Central memory CD8-positive, alpha-beta T cell (primary cell): ENCODE measurements at regions not wholly inside any gene's neighbourhood (a gene's known extent, or its start where the extent isn't known, plus 50 kb on each side); places are given as distances from the start of the nearest gene placed in this dataset.
"Not testable (repeated sequence)": the region's sequence is repeated elsewhere in the genome, so short reads cannot be mapped to it uniquely, and the experiment has no call there.

Source experiments
- ATAC-seq: fragments of 150-1000 bp; cut with Tn5 transposase; replicated peaks from 2 replicates; pipeline ENCODE4 v1.10.0; 2022; ENCODE audit warnings: mild to moderate bottlenecking, moderate FRiP score, moderate number of reproducible peaks; ENCODE audit not compliant: poor library complexity, severe bottlenecking; ENCODE audit errors: extremely low read depth
- DNase-seq, 2 donors: peaks; one replicate each; pipeline ENCODE4 v3.0.0; 2021; ENCODE audit warnings: low spot score in 2 of 2
- H3K27ac Mint-ChIP-seq: one replicate; pipeline ENCODE4 v1.8.0; 2022; ENCODE audit warnings: low read depth, mild to moderate bottlenecking, moderate library complexity, mixed read lengths
- H3K27me3 Mint-ChIP-seq: one replicate; pipeline ENCODE4 v1.8.0; 2022; ENCODE audit warnings: mixed read lengths
- H3K36me3 Mint-ChIP-seq: one replicate; pipeline ENCODE4 v1.8.0; 2022; ENCODE audit warnings: mild to moderate bottlenecking, moderate library complexity, mixed read lengths; ENCODE audit not compliant: insufficient read depth
- H3K4me1 Mint-ChIP-seq: one replicate; pipeline ENCODE4 v1.8.0; 2022; ENCODE audit warnings: mixed read lengths
- H3K4me3 Mint-ChIP-seq: one replicate; pipeline ENCODE4 v1.8.0; 2022; ENCODE audit warnings: mild to moderate bottlenecking, moderate library complexity, mixed read lengths
- H3K9me3 Mint-ChIP-seq: one replicate; pipeline ENCODE4 v1.8.0; 2022; ENCODE audit warnings: mixed read lengths

DNA sequence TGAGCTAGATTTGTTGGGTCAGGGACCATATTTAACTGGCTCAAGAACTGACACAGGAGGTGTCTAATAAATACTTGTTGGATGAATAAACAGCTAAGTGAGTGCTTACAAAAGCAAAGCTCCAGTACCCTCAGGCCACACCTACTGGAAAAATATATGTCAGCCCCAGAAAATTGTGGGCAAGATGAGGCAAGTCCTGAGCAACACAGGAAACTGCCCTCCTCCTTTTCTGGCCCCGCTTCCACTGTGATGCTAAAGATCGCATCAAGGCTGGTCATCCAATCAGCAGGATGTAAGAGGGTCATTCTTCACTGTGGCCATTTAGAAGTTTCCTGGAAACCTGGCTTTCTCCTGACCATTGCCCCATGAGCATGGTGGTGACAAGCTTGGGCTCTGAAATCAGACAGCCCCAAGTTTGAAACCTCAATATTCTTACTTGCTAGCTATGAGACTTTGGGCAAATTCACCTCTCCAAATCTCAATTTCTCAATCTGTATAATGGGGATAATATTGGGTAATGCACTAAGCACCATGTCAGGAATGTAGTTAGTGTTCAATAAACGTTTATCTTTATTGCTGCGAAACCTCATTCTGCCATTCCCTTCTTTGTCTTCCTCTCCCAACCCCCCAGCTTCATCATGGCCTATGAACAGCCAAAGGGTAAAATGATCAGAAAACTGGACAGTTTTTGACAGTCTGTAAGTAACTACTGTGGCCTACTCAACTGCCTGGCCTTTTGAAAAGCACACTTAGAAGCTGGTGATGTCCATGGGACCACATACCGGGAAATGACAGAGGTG lies 139.3 kb upstream of the PZP start:
- Mint-ChIP-seq H3K4me1 (peaks cover 43% of the 10 kb centered on the region), H3K36me3 (no peaks in the 10 kb centered on the region), H3K27me3 (no peaks in the 10 kb centered on the region), H3K27ac (no peak overlapping the region), H3K4me3 (no peak overlapping the region), H3K9me3 (no peaks in the 10 kb centered on the region)
- DNase-seq (no peak), ATAC-seq (no peak)

DNA sequence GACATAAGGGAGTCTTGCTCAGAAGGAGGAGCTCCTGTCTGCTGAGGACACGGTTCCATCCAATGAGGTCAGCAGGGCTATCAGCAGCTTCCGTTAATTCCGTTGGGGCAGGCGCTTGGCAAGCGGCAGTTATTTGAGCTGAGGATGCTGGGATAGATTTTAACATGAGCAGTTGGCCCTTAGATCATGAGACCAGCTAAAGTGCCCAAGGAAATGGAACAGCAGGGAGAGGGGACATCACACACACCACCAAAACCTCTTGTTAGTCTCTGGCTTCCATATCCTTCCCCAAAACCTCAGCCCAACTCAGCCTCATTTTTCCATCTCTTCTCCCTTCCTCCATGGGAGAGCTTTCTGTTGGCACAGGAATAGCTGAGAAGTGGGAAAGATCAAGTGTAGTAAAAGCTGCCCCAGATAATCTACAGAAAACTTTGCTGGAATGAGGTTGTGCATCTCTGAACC lies 138.7 kb upstream of the PZP start:
- Mint-ChIP-seq H3K4me1 (peaks cover 49% of the 10 kb centered on the region), H3K36me3 (no peaks in the 10 kb centered on the region), H3K27ac (no peak overlapping the region), H3K27me3 (no peaks in the 10 kb centered on the region), H3K4me3 (no peak overlapping the region), H3K9me3 (no peaks in the 10 kb centered on the region)
- DNase-seq, result no peak
- no peak for ATAC-seq

- Mint-ChIP-seq H3K27me3 (no peaks in the 10 kb centered on the region), H3K36me3 (no peaks in the 10 kb centered on the region), H3K4me1 (peaks cover 54% of the 10 kb centered on the region), H3K27ac (no peak overlapping the region), H3K9me3 (no peaks in the 10 kb centered on the region), H3K4me3 (peak overlapping the region; percentile 34)
- DNase-seq, result no peak
- ATAC-seq, result no peak
Measured at GRCh38 chr12:9345171-9345570, 137.0 kb upstream of the PZP start.

- no peak overlapping the region for H3K27ac Mint-ChIP-seq
- peak overlapping the region; percentile 34 for H3K4me3 Mint-ChIP-seq
- ATAC-seq, result no peak
- no peak for DNase-seq
- H3K4me1 Mint-ChIP-seq, result peaks cover 54% of the 10 kb centered on the region
- no peaks in the 10 kb centered on the region for H3K9me3 Mint-ChIP-seq
- no peaks in the 10 kb centered on the region for H3K36me3 Mint-ChIP-seq
- H3K27me3 Mint-ChIP-seq, result no peaks in the 10 kb centered on the region
Measured at GRCh38 chr12:9344541-9344940, 136.3 kb upstream of the PZP start.

DNA sequence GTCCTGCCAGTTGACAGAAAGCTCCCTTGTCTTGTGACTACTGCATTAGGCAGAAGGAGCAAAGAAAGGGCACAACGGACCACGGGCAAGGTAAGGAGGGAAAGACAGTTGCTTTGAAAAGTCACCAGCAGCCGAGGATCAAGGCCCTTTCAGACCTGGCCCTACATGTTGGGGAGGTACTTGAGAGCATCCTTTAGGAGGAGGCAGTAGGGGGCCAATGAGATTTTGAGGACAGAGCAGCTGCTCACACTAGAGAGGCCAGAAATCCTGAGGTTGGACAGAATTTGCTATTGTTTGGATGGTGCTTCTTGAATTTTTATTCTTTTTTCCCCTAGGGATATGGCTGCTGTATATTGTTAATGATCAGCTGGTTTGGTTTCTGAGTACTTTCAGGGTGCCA lies 135.5 kb upstream of the PZP start:
- Mint-ChIP-seq H3K27me3 (no peaks in the 10 kb centered on the region), H3K9me3 (no peaks in the 10 kb centered on the region), H3K27ac (no peak overlapping the region), H3K36me3 (no peaks in the 10 kb centered on the region), H3K4me1 (peaks cover 54% of the 10 kb centered on the region), H3K4me3 (peak overlapping the region; percentile 23)
- ATAC-seq, result no peak
- no peak for DNase-seq

- Mint-ChIP-seq H3K27me3 (no peaks in the 10 kb centered on the region), H3K27ac (peak overlapping the region; percentile 56), H3K4me1 (peaks cover 54% of the 10 kb centered on the region), H3K4me3 (peak overlapping the region; percentile 45), H3K36me3 (no peaks in the 10 kb centered on the region), H3K9me3 (no peaks in the 10 kb centered on the region)
- no peak for ATAC-seq
- no peak for DNase-seq
Measured at GRCh38 chr12:9342614-9343353, 134.6 kb upstream of the PZP start.

- Mint-ChIP-seq H3K4me1 (peaks cover 51% of the 10 kb centered on the region), H3K4me3 (peak overlapping the region; percentile 55), H3K27ac (peak overlapping the region; percentile 56), H3K27me3 (no peaks in the 10 kb centered on the region), H3K9me3 (peaks cover 4% of the 10 kb centered on the region), H3K36me3 (no peaks in the 10 kb centered on the region)
- ATAC-seq (peak; percentile 82), DNase-seq (no peak)
Measured at GRCh38 chr12:9341260-9341585, 133.0 kb upstream of the PZP start.

DNA sequence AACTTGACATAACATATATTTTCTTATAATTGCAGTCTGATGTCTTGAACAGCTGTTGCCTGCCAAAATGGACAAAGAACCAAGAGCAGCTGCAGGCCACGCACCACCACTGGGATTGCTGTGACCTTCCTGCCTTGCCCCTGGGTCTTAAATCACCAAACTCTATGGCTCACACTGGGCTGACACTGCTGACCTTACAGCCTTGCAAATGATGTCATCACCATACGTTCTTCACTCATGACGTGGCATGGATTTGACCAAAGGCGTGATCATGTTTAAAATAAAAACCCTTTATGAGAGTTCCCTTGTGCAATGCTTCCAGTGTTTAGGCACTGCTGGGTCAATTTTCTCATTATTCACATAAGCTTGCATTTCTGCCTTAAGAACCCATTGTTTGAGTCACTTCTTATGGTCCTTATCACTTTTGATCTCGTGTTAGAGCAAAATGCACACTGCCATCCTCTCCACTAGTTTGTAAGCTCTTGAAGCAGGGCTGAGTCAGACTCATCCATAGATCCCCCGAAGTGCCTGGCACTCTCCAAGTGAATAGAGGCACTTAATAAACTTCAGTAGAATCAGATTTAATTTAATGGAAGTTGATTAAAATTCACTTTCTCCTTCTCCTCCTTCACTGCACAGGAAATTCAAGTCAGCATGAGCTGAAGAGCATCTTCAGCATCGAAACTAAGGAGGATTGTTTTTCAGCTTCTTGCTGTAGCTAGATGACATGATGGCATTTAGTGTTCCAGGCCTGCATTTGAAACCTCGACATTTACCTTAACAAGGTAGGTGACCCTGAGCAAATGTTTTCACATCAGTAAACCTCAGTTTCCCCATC lies 132.4 kb upstream of the PZP start:
- Mint-ChIP-seq H3K9me3 (peaks cover 6% of the 10 kb centered on the region), H3K4me3 (peak overlapping the region; percentile 55), H3K27ac (peak overlapping the region; percentile 56), H3K36me3 (no peaks in the 10 kb centered on the region), H3K27me3 (no peaks in the 10 kb centered on the region), H3K4me1 (peaks cover 46% of the 10 kb centered on the region)
- ATAC-seq, result peak; percentile 45
- DNase-seq, result no peak

- no peak for ATAC-seq
- peaks cover 6% of the 10 kb centered on the region for H3K9me3 Mint-ChIP-seq
Measured at GRCh38 chr12:9337656-9338055, 129.5 kb upstream of the PZP start.

GRCh38 chr12:9336375-9337011 lies 128.3 kb upstream of the PZP start:
- H3K27me3 Mint-ChIP-seq, H3K27ac Mint-ChIP-seq, H3K9me3 Mint-ChIP-seq, ATAC-seq, H3K4me3 Mint-ChIP-seq, DNase-seq, H3K36me3 Mint-ChIP-seq: not testable (repeated sequence)
- peaks cover 12% of the 10 kb centered on the region for H3K4me1 Mint-ChIP-seq

More at GRCh38 chr12:9337656-9338055, 129.5 kb upstream of the PZP start:
- no peaks in the 10 kb centered on the region for H3K27me3 Mint-ChIP-seq
- no peak overlapping the region for H3K27ac Mint-ChIP-seq
- DNase-seq, result no peak
- H3K4me1 Mint-ChIP-seq, result peaks cover 20% of the 10 kb centered on the region
- no peak overlapping the region for H3K4me3 Mint-ChIP-seq
- H3K36me3 Mint-ChIP-seq, result no peaks in the 10 kb centered on the region

GRCh38 chr12:9335867-9336266 lies 127.7 kb upstream of the PZP start:
- Mint-ChIP-seq H3K9me3 (peaks cover 6% of the 10 kb centered on the region), H3K36me3 (no peaks in the 10 kb centered on the region), H3K4me3 (no peak overlapping the region), H3K27me3 (no peaks in the 10 kb centered on the region), H3K4me1 (peaks cover 11% of the 10 kb centered on the region), H3K27ac (no peak overlapping the region)
- ATAC-seq (no peak), DNase-seq (no peak)

- DNase-seq (no peak), ATAC-seq (no peak)
- Mint-ChIP-seq H3K9me3 (peaks cover 6% of the 10 kb centered on the region), H3K27ac (no peak overlapping the region), H3K4me3 (no peak overlapping the region), H3K36me3 (no peaks in the 10 kb centered on the region), H3K4me1 (peaks cover 7% of the 10 kb centered on the region), H3K27me3 (no peaks in the 10 kb centered on the region)
Measured at GRCh38 chr12:9334964-9335363, 126.8 kb upstream of the PZP start.
